AML-193 (cell line): ENCODE measurements at regions not wholly inside any gene's neighbourhood (a gene's known extent, or its start where the extent isn't known, plus 50 kb on each side); places are given as distances from the start of the nearest gene placed in this dataset.
"Not testable (repeated sequence)": the region's sequence is repeated elsewhere in the genome, so short reads cannot be mapped to it uniquely, and the experiment has no call there.

Experiments
- DNase-seq, 2 experiments: peaks; one replicate each; lab custom pipeline; 2025; lab: John Stamatoyannopoulos, UW

- no peak for DNase-seq
Measured at GRCh38 chr6:125431971-125432370, 130.2 kb upstream of the HDDC2 start.

DNA sequence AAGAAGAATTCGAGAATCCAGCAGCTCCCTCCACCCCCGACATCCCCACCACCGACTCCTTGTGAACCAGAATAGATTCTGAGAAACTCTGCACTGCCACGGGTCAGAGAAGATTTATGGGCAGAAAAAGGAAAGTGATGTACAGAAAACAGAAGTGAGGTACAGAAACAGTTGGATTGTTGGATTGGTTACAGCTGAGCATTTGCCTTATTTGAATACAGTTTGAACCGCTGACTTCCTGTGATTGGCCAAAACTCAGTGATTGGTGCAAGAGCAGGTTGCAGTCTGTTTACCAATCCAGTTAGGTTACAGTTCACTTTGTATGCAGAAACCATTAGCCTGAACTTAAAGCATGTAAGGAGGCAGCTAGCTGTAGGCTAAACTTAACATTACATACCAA, 131.2 kb upstream of the HDDC2 start:
- DNase-seq, result no peak

GRCh38 chr6:125434760-125435159, 133.0 kb upstream of the HDDC2 start:
- no peak for DNase-seq

DNA sequence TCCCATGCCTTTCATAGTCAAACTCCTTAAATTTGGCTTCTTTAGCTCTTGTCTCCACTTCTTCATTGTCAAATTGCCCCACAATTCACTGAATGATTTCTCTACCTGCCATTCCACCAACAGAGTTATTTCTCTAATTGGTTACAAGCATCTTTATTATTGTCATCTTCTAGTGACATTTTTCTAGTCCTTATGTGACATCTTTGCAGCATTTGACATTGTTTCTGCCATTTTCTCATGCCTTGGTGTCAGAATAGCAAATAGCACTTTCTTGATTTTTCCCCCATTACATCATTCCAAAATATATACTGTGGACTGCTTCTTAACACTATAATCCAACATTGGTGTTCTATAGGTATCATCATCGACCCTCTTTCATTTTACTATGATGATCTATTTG, 137.7 kb upstream of the HDDC2 start:
- DNase-seq, result no peak

DNA sequence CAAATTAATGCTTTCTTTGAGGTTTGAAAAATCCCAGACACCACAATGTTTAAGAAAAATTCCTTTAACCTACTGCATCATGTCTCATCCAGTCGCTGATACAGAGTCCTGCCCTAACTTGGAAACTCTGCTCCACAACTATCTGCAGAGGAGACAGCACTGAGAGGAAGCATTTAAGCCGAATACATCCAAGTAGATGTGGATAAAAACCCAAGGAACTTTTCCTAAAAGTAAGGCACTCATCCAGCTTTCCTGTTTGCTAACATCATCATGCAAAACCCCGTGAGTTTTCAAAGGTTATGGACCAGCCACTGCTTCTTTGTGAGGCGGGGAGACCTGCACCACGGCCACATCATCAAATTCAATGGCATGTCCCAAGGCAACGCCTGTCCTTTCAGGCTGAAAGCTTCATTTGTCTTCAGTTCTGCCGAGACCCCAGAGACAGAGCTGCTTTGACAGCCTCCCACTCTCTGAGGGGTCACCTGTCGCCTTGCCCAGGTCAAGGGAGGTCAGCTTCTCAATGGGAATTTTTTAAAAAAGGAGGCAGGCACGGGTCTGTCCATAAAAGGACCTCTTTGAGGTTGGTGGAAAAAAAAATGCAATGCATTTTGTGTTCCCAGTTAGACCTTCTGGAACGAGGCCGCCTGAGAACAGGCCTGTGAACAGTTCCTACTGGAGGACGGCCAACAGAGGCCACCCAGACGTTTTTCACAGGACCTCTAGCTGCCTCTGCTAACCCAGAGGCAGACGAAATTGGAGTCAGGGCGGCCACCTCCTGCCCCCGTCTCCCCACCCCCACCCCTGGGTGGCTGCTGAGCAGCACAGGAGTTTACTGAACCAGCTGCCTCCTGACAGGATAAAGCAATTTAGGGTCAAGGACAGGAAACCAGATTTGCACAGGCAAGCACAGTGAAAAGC, 142.5 kb upstream of the HDDC2 start:
- DNase-seq, result no peak

DNA sequence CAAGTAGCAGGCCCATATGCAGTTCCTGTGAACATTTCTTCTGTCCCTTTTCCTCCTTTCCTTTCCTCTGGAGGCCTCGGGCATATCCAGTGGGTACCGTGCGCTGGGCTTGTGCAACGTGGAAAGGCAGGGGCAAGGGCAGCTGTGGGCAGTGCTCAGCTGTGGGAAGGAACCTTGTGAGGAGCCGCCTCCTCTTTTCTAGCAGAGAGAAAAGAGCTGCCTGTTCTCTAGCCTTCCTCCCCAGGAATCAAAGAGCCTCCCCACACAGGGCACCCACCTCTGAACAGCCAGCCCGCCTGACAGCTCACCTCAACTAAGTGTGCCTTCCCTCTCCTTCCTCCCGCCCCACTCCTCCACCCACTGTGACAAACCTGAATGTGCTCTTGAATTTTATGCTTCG, 143.3 kb upstream of the HDDC2 start:
- DNase-seq, result no peak

- DNase-seq, result no peak
Measured at GRCh38 chr6:125446011-125446410, 144.2 kb upstream of the HDDC2 start.

- no peak for DNase-seq
Measured at GRCh38 chr6:125451750-125452149, 150.0 kb upstream of the HDDC2 start.

DNA sequence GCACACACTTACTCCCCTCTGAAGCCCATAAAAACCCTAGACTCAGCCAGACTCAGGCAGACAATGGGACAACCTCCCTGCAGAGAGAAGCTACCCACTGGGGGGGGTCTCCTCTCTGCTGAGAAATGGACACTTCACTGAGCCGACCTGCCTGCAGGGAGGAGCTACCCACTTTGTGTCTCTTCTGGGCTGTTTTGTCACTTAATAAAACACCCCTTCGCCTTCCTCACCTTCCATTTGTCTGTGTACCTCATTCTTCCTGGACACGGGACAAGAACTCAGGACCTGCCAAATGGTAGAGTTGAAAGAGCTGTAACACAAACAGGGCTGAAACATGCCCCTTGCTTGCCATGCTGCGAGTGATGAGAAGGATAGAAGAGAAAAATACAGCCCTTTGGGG, 151.7 kb upstream of the HDDC2 start:
- DNase-seq, result no peak

DNA sequence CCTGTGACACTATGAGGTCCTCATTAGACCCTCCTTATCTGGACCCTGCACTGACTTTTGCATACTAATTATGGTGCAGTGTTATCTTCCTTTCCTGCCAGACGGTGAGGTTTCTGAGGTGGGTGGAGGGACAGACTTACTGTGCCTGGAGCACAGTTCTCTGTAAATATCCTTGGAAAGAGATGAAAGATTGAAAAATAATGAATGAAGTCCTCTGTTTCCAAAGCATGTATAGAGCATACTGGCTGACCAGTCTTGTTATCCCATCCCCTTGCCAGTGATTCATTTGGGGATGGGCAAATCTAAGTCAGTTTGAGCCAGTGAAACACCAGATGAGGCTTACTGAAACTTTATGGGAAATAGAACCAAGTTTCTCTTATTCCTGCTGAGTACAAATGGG, 152.6 kb upstream of the HDDC2 start:
- no peak for DNase-seq

GRCh38 chr6:125458493-125458892, 156.7 kb upstream of the HDDC2 start:
- not testable (repeated sequence) for DNase-seq

GRCh38 chr6:125465332-125465731, 163.6 kb upstream of the HDDC2 start:
- DNase-seq, result not testable (repeated sequence)

GRCh38 chr6:125469915-125470314, 168.1 kb upstream of the HDDC2 start:
- no peak for DNase-seq

DNA sequence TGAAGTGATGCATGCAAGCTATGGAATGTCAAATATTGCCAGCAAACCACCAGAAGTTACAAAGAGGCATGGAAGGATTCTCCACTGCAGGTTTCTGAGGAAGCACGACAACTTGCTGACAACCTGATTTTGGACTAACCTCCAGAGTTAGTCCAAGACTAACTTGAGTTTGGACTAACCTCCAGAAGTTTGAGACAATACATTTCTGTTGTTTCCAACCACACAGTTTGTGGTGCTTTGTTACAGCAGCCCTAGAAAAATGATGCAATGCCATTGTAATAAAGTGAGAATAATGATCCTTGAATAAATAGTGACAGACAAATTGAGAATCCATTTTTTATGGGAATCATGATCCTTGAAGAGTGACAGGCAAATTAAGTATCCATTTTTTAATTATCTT, 169.9 kb upstream of the HDDC2 start:
- DNase-seq, result no peak

DNA sequence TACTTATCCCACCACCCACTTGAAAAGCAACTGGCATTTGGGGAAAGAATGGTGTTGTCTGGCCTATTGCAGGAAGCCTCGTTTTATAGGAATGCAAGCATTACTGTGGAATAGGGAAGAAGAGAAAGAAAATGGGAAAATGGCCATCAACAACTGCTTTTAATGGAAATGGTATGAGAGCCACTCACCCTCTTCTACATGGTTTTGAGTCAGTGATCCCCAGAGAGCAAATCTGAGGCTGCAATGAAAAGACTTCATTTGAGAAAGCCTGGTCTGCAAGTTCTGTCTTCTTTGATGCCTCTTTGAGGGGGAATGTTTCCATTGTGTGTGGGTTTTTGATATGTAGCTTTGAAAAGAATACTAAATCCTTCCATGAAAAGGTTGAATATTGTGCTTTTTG, 172.3 kb upstream of the HDDC2 start:
- DNase-seq, result no peak

DNA sequence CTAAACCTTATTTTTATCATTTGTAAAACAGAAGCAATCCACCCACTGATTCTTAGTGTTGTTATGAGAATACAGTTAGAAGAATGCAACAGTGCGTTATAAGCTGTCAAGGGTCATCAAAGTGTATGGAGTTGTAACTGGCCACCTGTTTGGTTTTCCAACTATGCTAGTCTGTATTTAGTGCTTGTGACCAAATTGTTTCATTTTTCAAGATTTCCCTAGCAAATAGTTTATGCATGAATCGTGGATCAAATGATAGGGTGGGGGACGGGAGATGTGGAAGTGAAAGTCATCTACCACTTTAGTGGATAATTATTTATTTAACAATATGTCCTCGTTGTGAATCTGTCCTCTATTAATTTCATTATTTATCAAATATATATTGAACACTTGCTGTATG, 175.4 kb upstream of the HDDC2 start:
- no peak for DNase-seq

DNA sequence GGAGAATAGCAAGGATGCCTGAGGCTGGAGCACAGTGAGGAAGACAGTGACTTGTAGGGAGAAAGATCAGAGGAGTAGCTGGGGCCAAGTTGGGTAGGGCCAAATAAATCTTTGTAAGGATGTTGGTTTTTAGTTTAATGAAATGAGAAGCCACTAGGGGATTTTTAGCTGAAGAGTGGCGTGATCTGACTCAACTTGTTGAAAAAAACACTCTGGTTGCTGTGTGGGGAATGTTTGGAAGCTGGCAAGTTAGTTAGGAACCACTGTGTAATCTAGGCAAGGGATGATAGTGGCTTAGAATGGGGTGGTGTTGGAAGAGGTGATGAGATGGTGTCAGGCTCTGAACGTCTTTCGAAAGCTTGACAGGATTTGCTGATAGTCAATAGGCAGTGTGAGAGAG, 176.1 kb upstream of the HDDC2 start:
- no peak for DNase-seq

DNA sequence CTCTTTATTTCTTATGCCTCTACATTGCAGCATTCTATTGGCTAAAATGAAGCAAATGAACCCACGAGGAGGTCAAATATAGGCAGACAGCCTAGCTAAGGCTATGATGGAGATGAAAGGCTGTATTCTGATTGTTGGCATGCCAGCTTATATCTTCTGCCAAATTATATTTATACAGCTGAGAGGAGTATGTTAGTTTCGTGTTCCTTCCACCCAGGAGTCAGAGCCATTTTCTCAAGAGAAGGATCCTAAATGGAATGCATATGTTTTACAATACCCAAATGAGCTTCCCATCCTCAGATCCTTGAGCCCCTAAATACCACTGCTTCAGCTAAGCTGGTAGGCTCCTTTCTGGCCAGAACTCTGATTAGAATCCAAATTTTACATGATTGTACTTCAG, 178.4 kb upstream of the HDDC2 start:
- no peak for DNase-seq

DNA sequence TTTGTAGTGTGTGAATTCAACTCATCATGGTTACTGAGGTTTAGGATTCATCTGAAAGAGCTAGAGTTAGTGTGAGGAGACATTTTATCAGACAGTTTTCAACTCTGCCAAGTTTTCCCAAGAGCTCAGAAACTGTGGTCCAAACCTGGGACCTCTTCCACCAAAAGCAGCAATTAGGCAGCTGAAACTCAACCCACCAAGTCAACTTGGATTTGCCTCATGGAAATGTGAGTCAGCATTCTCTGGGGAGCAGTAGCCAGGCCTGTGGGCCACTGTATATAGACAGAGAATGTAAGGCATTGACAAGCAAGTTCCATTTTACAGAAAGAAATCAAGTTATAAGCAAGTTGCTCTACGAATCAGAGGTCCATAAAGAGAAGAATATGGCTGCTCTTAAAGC, 178.8 kb upstream of the HDDC2 start:
- no peak for DNase-seq

DNA sequence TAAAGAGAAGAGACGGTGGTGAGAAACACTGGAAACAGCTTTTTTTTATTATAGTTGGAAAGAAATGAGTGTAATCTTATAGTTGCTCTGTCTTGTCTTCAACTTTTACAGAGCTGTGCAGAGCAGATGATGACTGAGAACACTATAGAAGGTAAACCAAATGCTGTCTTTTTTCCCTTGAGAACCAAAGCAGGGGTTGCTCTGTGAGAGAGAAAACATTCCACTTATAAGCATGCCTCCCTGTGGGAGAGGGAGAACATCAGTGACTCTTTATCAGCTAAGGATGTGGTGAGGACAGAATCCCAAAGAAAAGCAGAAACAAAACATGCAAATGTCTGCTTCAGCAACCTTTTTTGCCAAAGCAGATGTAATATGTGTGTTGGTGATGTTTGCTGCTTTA, 179.3 kb upstream of the HDDC2 start:
- DNase-seq, result no peak

DNA sequence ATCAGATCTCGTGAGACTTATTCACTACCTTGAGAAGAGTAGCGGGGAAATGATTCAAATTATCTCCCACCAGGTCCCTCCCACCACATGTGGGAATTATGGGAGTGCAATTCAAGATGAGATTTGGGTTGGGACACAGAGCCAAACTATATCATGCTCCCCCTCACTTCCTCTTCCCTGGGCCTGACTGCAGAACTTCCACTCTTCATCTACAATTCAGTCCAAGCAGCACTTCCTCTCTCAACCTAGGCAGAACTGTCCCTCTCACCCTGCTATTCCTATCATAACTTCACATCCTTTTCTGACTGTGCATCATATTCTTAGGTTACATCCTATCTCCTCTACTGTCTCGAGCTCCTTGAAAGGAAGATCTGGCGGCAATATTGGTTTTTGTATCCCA, 184.0 kb upstream of the HDDC2 start:
- no peak for DNase-seq

DNA sequence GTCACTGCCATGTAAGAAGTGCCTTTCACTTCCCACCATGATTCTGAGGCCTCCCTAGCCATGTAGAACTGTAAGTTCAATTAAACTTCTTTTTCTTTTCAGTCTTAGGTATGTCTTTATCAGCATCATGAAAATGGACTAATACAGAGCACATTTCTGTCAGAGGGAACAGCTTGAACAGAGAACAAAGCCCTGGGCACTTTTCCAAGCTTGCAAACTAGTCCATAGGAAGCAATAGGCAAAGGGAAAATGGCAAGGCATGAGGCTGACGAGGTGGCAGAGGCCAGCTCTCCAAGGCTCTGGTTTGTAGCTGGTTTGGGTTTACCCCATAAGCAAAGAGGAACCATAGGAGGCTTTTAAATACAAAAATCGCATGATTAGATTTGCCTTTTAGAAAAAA, 185.1 kb upstream of the HDDC2 start:
- no peak for DNase-seq

GRCh38 chr6:125489579-125490285, 188.0 kb upstream of the HDDC2 start:
- DNase-seq, result no peak
